GM13977 (cell line): ENCODE measurements at regions not wholly inside any gene's neighbourhood (a gene's known extent, or its start where the extent isn't known, plus 50 kb on each side); places are given as distances from the start of the nearest gene placed in this dataset.

Experiments
- DNase-seq: peaks from one replicate; pipeline ENCODE4 v3.0.0; 2012; ENCODE audit warnings: low spot score
- CTCF ChIP-seq: IDR thresholded peaks from 2 replicates; pipeline ENCODE4 v1.5.1; 2012; ENCODE audit warnings: mild to moderate bottlenecking, control low read depth; ENCODE audit not compliant: insufficient read depth; ENCODE audit errors: extremely low read depth, missing control alignments
- in situ Hi-C: fragments of 300-500 bp; cut with MboI; formaldehyde crosslinking; loops from one replicate; pipeline ENCODE4 v1.12.0; 2022; ENCODE audit warnings: low sequenced_read_pairs, low pct_unique_long_range_greater_than_20kb, mixed read lengths, inconsistent platforms; ENCODE audit not compliant: unreplicated experiment

- in situ Hi-C loops: no loop called here
- no peak for DNase-seq
- TF ChIP-seq CTCF: no peak
These were observed 96.4 kb upstream of the MDFIC start for GRCh38 chr7:114825423-114825951.

- DNase-seq: no peak
- TF ChIP-seq CTCF: no peak
- in situ Hi-C loops: no loop called here
These were observed 90.9 kb upstream of the MDFIC start for GRCh38 chr7:114830952-114831351.

- no peak for TF ChIP-seq CTCF
- in situ Hi-C loops: no loop called here
- peak; percentile 38 for DNase-seq
These were observed 88.8 kb upstream of the MDFIC start for GRCh38 chr7:114832906-114833595.

- peak; percentile 37 for DNase-seq
- TF ChIP-seq CTCF: no peak
- in situ Hi-C loops: no loop called here
These were observed 86.6 kb upstream of the MDFIC start for GRCh38 chr7:114835303-114835702.

- TF ChIP-seq CTCF: no peak
- no peak for DNase-seq
- in situ Hi-C loops: no loop called here
These were observed 86.0 kb upstream of the MDFIC start for GRCh38 chr7:114835861-114836260.

- DNase-seq: no peak
These were observed 79.3 kb upstream of the MDFIC start for GRCh38 chr7:114842551-114843065.

More at GRCh38 chr7:114842551-114843065, 79.3 kb upstream of the MDFIC start:
- no peak for TF ChIP-seq CTCF
- in situ Hi-C loops: no loop called here
